NCI-H446 treated with DMSO at 0.1 percent for 48 hours (cell line): ENCODE measurements at regions not wholly inside any gene's neighbourhood (a gene's known extent, or its start where the extent isn't known, plus 50 kb on each side); places are given as distances from the start of the nearest gene placed in this dataset.

Source experiments
- DNase-seq: peaks from one replicate; lab custom pipeline; 2025; lab: John Stamatoyannopoulos, UW

DNA sequence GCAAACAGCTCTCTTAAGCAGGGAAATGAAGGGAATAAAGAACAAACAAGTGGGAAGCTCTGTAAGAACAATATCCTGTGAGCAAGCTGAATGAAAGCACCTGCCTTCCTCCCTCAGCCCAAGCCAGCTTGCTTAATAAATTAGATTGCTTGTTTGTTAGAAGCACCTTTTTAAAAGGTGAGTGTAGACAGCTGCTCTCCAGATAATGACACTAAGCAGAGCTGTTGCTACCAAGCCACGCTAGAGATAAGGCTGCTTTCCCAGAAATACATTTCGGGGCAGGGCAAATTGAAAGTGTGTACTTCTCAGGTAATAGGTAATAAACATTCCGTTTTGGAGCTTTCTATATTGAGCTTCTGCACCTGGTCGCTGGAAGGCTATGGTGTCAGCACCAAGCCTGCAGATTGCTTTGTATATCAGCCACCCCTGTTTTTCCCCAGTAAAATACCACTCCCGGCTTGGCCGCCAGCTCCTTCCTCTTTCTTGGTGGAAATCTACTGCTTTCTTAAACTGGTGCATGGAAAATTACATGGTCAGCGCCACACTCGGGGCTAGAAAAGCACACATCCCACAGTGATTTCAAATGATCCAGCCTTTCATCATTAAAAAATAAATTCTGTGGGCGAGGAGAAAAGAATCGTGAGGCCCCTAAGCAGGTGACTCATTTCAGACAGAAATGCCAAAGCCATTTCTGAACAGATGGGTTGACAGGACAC is 151.3 kb downstream of the ETS2 start:
- no peak for DNase-seq

DNA sequence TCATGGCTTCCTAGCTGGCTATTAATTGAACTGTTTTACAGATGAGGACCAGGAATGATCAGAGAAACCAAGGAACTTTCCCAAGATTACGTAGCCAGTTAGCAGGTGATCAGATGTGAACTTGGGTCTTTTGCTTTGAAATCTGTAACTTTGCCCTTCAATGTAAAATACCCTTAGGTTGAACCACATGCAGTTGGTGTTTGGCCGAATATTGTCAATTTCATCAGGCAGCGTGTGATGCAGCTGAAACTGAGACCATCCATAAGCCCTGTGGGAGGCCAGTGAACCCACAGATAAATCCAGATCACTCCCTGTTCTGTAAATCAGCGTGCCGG is 150.8 kb downstream of the ETS2 start:
- DNase-seq = no peak

DNA sequence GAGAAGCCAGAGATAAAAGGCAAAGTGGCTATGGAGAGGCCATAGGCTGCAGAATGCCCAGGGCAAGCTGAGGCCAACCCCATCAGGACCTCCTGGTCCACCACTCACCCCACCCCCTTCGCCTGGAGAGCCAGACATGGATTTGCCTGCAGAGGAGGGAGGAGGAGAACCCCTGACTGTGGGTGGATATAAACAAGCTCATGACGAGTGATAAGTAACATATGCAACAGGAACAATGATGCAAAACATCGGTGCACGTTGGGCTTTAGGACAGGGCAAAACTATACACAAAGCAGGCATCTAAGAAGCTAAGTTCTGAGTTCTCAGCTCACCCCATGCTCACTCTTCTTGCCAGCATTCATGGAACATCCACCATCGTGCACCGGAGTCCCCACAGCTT is 150.3 kb downstream of the ETS2 start:
- no peak for DNase-seq

DNA sequence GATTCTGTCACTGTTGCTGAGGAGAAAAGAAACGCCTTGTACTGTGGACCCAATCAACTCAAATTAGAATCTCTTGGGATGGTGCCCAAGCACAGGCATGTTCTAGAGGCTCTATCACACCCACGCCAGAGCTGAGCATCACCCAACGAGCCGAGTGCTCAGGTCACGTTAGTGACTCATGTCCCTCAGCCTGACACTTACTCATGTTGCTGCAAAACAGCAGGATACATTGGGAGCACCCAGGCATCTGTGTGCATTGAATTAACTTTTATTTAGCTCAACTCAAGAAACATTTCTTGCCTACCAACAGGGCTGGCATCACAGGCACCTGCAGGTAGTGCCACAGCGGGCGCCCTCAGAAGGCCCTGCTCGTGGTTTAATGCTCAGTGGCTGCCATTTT is 149.8 kb downstream of the ETS2 start:
- no peak for DNase-seq

DNA sequence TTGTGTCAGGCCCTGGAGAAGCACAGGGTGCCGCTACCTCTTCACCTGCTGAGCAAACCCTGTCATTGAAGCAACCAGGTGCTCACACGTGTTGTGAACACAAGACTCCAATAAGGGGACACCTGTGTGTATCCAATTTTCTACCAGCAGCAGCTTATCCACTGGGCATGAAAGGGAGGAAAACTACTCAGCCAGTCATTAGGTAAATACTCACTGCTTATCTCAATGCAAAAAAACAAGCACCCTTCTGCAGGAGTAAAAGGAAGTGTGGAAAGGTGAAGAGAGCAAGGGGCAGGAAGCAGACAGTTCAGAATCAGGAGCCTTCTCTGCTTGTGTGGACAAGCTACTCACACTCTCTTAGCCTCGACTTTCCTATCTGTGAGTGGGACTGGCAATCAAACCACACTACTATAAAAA is 148.9 kb downstream of the ETS2 start:
- no peak for DNase-seq

DNA sequence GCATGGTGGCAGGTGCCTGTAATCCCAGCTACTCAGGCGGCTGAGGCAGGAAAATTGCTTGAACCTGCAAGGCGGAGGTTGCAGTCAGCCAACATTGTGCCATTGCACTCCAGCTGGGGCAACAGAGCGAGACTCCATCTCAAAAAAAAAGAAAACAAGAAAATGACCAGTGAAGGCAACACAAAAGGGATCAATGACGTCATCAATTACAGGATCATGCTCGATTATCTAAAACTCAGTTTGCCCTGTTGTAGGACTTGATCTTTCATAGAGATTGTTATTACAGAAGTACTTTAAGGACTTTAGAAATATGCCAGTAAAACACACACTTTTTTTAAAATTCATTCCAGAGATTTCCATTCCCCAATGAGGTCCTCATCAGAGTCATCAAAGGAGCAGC is 147.8 kb downstream of the ETS2 start:
- DNase-seq = no peak

DNA sequence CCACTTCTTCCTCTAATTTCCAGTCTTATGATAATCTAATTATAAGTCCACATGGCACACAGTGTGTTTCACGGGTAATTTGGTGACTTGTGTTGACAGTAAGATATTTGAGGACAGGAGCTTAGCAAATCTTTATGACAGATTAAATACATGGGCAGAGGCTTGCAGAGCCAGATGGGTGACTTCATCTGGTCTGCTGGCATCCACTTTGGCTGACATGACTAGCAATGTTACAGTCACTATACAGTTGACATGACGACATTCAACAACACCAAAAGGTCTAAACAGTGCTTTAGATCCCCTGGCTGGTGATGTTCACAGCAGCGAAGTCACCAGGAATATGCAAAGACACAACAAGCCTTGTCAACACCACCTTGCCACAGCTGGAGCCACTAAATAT is 147.2 kb downstream of the ETS2 start:
- DNase-seq = no peak

DNA sequence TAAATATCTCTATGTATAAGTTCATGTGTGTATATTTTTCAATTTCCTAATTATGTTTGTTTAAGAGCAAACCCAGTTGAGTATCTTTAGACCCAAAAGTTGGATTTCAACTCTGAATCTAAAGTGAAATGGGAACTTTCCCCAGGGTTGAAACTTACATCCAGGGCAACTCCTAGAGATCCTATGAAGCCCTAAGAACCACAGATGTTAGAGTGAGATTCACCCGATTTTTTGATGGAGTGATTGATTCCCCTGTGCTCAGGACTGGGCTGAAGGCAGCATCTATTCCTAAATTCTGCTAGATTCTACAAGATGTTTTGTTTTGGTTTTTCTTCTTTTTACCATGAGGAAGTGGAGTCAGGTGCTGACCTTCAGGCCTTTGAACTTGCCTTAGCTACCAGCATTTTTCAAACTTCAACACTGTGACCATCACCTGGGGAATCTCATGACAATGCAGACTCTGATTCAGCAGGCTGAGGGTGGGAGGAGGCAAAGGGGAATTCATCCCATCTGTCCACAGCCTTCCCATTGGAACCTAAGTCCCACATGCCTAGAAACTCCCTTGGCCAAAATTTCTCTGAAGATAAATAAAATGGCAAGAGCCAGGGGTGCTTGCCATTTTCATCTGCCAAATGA is 145.5 kb downstream of the ETS2 start:
- no peak for DNase-seq

DNA sequence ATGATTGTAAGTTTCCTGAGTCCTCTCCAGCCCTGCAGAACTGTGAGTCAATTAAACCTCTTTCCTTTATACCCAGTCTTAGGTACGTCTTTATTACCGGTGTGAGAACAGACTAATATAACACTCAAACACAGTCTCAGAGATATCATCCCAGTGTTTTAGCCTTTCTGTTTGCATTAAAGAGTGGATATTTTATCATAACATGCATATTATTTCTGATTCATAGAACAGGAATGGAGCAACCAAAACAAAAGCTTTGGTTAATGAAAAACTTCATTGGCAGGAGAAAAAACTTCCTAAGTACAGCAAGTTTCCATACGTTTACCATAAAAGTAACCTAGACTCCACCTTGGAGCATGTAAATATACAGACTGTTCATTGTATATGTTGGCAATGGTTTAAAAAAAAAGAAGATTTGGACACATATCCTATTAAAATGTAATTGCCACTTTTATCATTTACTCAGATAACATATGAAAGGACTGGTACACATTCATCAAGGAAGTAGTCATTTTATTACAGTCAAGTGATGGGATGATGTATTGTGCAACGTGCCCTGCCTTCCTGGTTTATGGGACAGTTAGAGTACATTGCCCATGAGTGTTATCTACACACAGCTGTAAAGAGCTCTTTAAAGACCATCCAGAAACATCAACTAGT is 144.8 kb downstream of the ETS2 start:
- no peak for DNase-seq

DNA sequence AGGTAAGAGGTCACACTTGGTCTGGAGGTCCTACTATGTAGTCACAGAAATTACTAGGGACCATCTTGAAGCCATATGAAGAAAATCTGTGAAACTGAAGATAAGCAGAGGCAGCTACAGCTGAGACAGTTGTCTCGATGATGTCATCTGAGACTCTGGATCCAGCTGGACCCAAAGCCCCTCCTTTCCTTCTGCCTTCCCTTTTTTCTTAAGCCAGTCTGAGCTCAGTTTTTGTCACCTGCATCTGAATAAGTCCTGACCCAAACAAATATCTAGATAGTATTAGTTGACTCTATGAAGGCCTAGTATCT is 143.3 kb downstream of the ETS2 start:
- no peak for DNase-seq

DNA sequence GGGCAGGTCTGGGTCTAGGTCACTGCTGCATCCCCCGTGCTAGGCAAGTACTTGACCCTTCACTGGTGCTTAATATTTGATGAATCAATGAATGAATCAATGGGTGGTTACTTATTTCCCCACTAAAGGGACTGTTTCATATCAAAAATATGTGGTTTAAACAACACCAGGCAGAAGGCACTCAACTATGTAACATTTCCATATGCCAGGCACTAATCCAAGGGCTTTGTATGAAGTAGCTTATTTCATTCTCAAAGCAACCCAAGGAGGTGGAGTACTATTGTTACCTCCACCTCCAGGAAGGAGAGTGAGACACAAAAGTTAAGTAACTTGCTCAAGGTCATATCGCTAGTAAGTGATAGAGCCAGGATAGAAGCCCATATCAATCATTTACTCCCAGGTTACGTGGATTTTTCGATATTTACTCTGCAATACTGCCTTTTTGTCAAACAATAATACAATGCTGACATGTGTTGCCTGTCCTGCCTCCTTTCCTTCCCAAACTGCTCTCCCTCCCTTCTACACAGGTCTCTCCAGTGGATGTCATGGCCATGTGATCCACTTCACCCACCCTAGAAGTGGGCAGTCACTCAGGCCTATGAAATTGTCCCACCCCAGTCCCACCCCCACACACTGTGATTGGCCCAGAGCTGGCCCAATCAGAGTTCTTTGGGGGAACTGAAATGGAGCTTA is 142.8 kb downstream of the ETS2 start:
- no peak for DNase-seq

DNA sequence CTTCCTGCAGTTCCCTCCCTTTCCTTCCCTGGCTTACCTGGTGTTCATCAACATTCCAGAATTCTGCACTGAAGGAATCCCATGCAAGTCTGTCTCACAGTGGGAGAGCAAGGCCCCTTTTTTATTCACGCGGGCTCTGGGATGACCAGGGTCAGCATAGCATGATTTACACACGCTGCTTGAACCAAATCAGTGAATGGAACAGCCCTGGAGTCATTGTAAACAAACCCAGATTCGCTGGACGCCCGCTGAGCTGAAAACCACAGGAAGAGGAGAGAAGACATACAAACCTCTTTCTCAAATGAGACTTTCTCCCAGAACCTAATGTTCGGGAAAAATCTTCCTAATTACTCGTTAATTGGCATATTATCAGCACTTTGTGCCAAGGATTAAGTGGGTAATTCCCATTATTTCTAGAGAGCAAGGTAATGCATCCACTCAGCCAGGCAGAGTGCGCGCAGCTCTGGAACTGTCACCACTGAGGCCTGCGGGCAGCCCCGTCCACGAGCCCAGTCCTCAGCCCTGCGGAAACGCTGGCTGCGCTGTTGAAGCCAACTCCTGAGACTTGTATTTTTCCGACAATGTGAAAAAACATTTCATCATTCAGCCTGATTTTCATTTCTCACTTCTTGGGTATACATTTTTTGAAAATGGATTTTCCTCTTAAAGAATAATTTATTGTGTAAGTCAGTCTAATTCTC is 140.0 kb downstream of the ETS2 start:
- DNase-seq = no peak

DNA sequence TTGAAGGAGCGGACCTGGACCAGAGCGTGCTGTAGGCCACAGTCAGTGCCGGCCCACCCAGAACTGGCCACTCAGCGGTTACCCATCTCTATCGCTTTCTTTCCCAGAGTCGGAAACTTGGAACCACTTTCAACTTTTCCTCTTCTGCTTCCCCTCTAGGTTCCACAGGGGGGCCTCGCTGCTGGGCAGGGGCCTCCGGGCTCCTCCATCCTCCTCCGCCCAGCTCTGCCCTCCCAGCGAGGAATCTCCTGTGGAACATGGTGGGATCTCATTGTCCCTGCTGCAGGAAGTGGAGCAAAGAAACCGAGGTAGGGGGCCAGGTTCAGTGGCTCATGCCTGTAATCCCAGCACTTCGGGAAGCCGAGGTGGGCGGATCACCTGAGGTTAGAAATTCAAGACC is 139.2 kb downstream of the ETS2 start:
- no peak for DNase-seq

DNA sequence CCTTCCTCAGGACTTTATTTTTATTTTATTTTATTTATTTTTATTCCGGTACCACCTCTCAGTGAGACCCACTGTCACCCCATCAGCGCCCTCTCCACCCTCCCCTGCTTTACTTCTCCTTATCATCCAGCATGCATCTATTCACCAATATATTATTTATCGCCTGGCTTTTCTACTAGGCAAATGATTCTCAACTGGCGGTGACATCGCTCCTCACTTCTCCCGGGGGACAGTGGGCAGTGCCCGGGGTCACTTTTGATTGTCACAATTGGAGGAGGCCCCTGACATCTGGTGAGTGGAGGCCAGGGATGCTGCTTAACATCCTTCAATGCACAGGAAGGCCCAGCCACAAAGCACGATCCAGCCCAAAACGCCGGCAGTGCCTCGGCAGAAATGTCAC is 138.7 kb downstream of the ETS2 start:
- no peak for DNase-seq

DNA sequence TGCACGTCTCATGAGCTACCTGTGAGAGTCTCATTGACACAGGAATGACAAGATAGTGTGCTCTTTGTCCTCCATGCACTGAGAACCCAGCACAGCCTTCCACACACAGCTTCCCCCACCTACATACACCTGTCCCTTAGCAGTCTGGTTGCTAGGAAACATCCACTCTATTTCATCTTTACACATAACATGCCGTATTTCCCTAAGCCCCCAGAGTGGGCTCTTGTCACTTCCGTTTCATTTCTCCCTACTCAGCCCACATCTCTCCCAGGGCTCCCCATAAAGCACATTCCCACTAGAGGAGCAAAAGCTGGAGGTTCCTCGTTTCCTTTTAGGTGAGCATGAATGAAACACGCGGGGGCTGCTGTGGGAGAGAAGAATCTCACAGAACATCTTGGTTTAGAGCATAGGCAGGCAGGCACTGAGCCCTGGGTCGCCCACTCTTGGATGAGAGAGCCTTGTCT is 137.1 kb downstream of the ETS2 start:
- no peak for DNase-seq

DNA sequence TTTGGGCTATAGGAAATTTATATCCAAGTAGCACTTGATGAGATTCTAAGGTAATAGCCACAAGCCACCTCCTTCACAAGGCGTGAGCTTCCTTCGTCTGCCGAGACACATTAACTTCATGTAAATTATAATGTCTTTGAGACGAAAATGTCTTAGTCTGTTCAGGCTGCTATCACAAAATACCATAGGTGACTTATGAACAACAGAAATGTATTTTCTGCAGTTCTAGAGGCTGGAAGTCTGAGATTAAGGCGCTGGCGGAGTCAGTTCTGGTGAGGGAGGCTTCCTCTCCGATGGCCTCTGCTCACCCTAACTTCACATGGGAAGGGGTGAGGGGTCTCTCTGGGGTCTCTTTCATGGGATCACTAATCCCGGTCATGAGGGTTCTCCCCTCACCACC is 133.0 kb downstream of the ETS2 start:
- DNase-seq = no peak

DNA sequence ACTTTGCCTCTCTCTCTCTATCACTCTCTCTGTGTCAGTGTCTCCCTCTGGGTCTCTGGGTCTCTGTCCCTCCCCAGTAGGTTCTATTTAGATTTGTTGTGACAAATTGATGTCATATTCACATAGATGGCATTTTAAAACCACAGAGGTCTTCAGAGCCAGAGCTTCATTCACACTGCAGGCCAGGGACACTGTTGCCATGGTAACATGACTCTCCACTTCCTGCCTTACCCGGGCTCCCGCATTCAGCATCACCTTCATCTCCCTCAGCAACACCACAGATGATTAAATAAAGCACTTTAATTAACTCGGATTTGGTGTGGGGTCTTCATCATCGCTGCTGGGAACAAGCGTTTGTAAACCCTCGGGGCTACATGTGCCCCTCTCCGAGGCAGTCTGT is 132.6 kb downstream of the ETS2 start:
- no peak for DNase-seq

DNA sequence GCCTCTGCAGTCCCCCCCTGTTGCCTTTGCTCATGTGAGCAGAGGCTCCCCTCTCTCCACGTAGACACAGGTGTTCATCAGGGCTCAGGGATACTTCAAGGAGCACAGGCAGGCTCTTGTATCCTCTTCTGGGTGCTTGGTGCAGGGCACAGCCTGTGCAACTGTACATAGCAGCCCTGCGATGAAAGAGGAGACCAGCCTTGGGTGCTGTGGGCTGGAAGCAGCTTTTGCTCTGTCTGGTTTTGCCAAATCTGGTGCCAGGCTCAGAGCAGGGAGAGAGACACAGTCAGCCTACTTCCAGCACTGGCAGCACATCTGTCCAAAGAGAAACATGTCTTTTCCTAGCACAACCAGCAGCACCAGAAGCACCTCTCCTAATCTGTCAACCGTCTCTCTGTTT is 132.1 kb downstream of the ETS2 start:
- no peak for DNase-seq

DNA sequence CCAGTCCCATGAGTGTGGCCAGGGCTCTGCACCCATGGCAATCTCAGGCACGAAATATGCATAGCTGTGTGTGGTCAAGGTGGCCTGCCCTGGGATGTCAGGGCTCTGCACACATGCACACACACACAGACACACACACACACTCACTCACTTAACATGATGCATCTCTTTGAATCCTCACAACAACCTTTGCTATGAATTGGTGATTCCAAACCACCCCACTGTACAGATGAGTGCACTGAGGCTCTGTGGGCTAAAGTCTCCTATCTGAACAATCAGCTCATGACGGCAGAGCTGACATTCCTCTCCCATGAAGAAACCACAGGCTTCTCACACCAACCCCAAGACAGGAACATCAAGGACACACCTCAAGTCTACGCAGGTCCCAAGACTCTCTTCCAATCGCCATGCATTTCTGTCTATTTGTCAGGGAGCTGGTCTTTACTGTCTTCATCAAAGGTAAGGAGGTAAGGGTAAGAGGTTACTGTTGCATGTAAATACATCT is 131.6 kb downstream of the ETS2 start:
- no peak for DNase-seq

DNA sequence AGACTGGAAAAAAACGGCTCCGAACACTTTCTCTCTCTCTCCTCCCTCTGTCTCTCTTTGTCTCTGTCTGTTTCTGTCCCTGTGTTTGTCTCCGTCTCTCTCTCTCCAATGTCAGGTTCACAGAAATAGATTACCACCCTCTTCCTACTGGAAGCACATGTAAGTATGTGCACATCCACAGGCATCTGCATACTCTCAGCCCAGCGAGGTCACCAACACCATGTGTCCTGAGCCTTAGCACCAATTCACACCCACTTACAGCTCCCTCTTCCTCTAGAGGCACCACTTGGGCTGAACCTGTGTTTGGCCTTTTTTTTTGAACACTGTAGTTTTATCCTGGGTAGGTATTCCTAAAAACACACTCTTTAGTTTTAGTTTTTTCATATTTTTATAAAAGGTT is 130.5 kb downstream of the ETS2 start:
- DNase-seq = no peak

DNA sequence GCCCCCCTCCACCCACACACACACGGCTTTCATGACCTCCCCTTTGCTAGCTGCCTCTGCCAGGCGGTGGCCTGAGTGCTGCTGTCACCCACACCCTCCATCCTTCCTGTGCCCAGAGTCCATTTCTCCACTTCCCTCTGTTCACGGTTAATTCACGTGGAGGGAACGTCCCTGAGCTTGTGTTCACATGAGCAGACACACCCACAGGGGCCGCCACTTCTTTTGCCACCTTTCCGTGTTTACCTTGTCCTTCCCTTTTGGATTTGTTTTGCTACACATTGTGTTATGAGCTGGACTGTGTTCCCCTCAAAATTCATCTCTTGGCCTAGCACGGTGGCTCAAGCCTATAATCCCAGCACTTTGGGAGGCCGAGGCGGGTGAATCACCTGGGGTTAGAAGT is 128.0 kb downstream of the ETS2 start:
- no peak for DNase-seq

DNA sequence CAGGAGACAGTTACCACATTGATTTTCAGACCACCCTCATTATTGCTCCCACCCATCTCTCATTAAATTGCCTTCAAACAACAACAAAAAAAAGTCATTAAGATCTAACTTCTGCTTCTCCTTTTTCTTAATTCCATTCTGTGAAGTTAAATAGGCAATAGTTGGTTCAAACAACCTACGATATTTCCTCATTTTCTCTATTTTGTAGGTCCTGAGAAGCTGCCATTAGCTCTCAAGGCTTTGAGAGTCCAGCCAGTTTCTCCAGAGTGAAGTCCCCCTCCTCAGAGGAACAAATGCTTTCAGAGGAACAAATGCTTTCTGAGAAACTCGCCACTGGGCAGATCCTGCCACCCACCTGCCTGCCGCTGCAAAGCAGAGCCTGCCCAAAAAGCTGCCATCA is 125.6 kb downstream of the ETS2 start:
- DNase-seq = no peak
